HG02884 (cell line): ENCODE measurements at regions not wholly inside any gene's neighbourhood (a gene's known extent, or its start where the extent isn't known, plus 50 kb on each side); places are given as distances from the start of the nearest gene placed in this dataset.

Source experiments
- ATAC-seq: cut with Tn5 transposase; IDR thresholded peaks from one replicate; pipeline ENCODE4 v1.9.1; 2021; ENCODE audit warnings: mild to moderate bottlenecking, moderate library complexity; ENCODE audit not compliant: unreplicated experiment

DNA sequence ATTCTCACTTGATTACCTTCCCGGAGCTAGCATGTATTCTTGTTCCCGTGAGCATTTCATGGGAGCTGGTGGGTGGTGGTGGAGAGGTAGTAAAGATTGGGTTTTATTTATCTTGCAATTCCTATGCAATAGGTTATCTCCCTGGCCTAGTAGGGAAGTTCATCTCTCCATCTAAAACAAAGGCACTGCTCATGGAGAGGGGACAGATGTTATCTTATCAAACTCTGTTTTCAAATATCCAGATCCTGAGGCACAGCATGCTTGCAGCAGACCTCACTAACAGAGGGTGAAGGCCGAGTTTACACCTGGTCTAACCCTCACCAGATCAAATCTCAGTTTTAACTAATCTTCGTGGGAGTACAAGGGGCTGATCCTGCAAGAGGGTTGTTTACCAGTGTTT, 98.9 kb downstream of the CYRIA start:
- no peak for ATAC-seq

DNA sequence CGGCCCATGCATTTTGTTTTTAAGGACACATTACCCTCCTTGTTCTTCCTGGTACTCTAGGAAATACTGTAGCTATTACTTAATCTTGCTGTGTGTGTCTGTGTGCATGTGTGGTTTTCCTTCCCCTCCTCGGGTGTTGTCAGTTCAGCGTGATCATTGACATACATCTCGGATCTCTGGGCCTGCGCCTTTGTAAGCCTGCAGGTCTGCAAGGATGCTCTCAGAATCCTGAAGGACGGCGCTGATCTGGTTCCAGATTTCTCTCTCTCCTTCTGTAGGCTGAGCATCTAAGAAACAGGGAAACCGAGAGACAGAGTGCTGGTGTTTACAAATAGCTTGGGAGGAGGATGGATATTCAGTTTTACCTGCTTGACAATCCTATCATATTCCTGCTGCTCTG, 100.2 kb downstream of the CYRIA start:
- ATAC-seq, result no peak

DNA sequence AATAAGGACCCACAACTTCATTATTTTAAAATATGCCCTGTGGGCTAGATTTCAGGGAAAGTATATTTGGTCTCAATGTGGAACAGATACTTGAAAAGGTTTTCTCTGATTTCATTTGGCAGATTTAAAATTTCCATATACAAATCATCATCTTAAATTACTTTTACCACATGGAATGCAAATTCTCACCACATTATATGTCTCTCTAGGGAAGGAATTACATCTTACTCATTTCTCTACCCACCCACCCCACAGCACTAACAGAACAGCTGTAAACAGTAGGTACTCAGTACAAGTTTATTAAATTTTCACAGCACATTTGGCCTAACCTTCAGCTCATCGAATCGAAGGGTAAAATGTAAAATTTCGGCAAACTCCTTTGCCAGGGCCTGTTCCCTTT, 104.0 kb downstream of the CYRIA start:
- no peak for ATAC-seq

DNA sequence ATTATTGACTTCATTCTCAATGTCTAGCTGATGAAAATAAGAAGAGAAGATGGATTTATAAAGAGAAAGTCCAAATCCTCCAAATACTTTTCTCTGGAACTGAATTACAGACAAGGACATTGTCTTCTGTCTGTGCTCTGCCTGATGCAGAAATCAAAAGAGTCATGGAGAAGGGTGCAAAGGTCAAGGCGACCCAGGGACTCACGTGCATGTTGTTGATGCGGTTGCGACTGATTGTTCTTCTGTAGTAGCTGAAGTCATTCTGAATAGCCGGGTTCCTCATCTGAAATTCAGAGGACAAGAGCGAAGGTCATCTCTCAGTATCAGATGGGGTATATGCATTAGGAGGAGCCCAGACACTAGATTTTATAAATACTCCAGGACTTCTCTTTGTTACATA, 104.4 kb downstream of the CYRIA start:
- no peak for ATAC-seq

DNA sequence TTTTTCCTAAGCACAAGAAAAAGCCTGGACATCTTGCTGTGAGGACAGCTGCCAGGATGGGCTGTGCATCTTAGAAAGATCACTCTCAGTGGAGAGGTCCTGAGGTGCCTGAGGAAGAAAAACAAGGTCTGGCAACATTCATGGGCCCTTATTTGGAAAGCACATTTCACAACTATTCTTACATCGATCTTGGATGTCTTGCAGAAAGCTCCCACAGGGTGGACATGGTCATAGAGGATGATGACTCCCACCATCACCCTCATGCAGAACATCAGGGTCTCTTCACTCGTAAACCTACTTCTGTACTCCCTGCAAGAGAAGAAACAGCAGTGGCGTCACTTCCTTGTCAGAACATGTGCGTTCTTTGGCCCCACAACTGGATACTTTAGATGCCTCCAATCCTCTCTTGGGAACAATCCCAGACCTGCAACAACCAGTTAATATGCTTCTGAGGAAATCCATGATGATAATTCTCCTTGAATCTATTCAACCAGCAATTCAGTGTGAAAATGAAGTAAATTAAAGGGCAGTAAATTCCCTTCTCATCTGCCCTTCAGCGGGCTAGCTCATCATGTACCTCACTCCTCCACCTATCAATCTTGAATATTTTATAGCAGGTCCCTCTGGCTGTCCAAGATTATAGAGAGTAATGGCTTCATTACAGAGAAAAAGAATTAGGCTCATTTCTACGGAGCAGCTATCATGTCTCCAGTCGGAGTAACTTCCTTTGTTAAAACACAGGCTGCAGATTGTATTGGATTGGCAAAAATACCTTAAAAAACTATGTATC, 106.2 kb downstream of the CYRIA start:
- no peak for ATAC-seq

DNA sequence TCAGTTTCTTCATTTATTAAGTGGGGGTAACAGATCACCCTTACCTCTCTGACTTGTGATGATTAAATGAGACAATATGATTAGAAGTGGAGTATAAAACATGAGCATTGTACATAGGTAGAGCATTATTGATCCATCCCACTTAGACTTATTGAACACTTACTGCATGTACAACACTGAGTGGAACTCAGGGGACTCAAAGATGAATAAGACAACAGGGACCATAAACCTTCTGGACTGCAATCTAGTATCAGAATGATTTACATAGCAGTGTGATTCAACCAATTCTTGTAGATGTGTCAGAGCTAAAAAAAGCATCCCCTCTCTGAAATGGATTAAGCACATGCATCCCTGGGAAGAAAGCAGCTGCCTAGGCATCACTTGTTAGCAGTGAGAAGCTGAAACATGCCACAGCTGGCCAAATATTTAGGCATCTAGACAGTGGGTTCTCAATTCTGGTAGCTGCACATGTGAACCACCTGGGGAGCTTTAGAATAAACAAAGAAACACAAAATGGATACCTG, 111.5 kb downstream of the CYRIA start:
- ATAC-seq, result no peak

DNA sequence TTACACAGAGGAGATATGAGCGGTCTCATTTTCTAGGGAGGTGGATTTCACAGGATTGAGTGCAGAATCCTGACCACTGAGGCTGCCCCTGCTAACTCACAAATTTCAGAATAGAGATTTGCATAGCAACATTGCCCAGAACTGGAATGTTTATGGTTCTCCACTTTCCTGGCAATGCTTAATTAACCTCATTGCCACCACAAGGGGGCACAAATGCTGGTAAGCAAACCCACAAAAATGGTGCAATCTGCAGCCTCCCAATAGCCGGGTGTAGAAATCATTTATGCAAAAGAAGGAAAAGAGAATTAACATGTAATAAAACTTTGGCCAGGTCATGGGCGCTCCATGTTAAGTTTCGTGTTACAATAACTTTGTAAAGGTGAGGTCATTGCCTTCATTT, 112.4 kb downstream of the CYRIA start:
- ATAC-seq, result no peak

DNA sequence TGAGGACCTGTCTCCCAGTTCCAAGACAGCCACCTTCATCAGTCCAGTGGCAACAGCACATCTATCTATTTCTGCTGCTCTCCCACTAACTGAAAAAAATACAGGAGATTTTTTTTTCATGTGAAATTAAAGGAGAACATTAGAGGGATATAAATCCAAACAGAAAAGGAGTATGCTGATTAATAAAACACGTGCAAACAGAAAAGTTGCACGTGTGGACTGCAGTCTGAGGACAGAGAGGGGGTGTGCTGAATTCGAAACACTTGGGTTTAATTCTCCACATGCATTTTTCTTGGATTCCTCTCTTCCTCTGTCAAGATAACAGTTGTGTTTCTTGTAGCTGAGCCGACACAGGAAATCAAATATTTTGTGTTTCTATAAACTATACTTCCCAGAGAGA, 113.4 kb downstream of the CYRIA start:
- ATAC-seq, result no peak

DNA sequence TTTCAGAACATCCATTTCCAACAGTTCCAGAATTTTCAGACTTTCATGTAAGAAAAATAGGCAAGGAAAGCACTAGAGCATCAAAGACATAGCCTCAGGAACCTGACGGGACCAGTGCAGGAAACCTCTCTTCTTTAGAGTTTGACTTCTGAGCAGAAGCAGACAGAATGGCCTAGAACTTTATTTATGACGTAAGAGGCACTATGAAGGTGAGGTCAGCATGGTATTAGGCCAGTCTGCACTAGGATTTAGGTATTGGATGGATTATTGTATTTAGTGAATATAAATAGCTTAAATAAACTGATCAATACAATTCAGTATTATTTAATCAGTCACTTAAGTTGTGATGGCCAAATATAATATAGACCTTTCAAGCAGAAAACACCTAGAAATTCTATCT, 117.6 kb downstream of the CYRIA start:
- ATAC-seq, result no peak

DNA sequence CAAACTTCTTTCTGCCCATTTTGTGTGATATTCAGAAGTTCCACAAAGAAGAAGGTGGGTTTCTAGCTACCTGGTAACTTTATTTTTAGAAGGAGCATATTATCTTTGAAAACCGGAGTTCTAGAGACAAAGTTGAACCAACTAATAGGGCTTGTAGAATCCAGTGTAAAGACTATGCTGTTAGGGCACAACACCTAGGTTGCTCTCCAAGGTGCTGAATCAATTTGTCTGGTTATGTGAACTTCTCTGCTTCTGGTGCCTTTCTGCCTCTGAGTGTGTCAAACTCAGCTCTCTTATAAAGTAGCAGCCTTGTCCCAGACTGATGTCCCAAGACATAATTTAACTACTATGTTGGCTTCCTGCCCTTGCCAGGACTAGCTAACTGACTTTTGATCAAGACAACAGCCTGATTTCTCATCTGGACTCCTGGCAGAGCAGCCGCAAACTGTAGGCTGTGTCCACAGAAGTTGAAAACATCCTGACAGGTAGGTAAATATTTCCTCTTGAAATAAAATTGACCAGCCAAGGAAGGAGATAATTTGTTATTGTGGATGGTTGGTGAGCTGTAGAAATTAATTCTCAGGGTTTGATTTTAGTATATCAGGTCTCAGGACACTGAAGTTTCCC, 119.4 kb downstream of the CYRIA start:
- ATAC-seq, result no peak

DNA sequence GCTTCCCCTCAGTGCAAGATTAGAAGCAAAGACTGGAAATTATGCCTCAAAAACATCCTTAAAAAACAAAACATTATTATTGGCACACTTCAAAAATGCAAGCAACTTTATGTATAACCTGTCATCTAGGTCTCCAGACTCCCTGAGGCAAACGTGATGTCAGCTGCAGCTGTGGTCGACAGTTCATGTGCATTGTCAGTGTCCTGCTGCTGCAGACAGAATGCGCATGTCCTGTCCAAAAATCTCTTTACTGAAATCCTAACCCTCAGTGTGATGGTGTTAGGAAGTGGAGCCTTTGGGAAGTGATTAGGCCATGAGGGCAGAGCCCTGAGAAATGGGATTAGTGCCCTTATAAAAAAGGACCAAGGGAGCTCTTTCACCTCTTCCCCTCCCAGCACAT, 126.9 kb downstream of the CYRIA start:
- ATAC-seq, result no peak

DNA sequence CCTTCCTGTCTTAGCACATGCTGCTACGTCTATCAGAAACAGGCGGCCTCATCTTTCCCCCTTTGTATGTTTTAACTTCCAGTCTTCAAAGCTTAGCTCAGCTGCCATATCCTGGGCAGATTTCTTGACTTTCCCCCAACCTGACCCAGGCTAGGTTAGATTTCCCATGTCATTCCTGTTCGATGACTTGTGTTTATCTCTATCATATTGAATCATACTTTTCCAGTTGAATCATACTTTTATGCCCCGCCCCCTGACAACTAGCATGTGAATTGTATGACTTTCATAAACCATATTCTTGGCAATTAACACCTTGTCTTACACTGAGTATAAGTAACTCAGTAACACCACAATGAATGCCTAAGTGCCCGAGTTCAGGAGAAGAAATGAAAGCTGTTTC, 128.3 kb downstream of the CYRIA start:
- ATAC-seq, result no peak

DNA sequence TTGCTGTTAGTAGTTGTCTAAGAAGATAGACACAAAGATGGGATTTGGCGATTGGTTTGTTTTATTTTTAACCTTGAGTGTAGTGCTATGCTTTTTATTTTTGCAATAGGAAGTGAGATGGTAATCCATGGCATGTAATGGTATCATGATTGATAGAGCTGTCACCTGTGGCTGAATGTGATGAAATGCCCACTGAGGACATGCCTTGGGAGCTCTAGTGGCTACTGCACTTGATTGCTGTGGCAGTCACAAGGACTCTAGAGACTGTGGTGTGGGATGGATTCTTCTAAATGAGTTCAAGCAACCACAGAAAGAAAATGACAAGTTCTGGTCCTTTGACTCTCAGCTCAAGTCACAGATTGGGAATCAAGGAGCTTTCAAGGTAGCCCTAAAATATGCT, 139.4 kb downstream of the CYRIA start:
- ATAC-seq, result no peak

DNA sequence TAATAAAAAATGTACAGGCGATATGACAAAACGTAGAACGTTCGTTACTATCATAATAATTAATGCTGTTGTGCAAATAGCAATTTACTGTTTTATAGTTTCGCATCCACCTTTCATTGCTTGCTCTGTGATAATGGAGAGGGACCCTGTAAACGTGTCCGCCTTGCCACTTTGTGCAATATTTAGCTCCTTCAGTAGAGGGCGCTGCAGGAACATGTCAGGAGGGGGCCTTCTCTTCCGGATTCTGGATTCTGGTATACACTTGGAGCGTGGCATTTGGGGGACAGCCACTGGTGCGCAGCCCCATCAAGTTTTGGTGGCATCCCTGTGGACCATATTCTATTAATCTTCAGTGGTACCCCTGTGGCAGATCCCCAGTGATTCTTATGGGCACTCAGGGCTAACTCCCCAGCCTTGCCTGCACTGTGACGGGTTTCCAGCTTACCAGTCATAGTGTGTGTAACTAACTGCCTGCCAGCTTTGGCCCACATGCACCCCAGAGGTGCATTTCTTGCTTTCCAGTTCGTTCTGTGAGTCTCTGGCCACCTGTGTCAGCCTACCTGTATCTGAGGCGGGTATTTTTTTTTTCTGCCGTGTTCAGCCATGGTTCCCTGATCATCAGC, 140.3 kb downstream of the CYRIA start:
- ATAC-seq, result no peak

DNA sequence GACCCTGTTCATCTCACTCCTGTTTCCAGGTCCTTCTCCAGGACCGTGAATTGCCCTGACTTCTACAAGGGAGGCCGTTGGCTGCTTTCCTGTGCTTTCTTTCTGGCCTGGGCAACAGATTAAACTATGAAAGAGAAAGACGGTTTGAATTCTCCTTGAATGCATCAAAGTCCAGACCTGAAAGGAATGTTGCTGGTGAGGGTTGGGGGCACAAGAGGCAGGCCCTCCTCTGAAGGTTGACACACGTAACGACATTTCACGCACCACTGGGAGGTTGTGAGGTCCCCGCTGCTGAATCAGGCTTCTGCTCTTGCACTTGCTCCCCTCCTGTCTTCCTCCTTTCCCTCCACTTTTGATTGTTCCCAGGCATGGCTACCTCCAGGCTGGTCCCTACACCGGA, 141.9 kb downstream of the CYRIA start:
- ATAC-seq, result no peak

DNA sequence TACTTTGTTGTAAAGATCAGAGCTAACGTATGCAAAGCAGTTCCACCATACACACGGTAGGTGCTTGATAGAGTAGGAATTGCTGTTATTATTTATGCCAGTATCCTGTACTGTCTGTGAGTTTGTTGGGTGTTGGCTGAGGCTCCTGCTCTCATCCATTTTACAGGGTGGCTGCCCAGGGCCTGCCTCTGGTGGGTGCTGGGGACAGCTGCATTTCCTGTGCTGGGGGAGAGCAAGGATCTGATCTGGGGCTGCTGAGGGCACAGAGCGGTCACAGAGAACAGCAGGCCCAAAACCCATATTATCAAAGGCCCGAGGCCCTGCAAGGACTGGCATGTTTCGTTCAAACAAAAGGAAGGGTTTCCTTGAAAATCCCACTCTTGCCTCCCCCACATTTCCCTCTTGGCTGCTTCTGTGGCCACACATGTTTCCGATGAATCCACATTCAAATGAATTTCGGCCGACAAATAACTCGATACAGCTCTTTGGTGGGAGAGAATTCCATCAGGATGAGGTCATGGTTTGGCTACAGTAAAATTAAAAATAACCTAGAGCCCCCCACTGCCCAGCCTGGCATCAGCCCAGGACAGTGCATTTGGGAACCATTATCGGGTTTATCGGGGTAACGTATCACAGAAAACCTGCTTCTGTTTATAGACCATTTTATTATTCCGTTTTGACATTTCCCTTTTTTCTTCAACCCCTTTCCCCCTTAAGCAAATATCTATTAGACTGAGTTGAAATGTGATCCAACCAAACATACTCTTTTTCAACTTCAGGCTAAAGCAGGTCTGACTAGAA, 143.4 kb downstream of the CYRIA start:
- ATAC-seq, result no peak

DNA sequence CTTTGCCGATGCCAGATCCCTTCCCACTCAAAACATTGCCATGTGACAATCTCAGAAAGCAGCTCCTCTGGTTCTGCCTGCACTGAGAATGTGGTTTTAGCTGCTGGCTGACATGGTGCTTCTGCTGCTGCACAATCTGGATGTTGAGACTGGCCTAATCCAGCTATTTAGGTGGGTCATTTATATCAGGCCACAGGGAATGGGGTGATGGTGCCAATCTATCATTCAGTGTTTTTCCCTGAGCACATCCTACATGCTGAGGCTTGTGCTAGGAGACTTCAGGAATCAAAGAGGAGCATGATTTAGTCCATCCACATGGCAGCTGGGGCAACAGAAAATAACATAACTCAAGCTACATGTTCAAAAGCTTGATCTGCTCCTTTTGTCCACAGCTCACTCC, 144.7 kb downstream of the CYRIA start:
- no peak for ATAC-seq

DNA sequence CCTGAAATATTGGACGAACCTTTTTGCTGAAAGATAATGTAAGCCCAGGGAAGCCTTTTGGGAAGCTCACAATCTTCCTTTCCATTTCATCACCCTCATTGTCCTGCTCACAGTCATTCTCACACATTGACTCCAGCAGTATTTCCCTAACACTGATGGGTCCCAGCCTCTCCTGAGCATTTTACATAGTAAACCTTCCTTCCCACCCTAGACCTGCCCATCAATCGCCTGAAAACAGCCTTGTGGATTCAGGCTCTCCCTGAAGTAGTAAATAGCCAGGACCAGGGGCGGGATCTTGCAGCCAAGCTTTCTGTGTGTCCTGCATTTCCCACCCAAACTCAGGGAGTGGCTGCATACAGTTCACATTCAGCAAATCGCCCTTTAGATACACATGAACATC, 149.9 kb downstream of the CYRIA start:
- no peak for ATAC-seq

DNA sequence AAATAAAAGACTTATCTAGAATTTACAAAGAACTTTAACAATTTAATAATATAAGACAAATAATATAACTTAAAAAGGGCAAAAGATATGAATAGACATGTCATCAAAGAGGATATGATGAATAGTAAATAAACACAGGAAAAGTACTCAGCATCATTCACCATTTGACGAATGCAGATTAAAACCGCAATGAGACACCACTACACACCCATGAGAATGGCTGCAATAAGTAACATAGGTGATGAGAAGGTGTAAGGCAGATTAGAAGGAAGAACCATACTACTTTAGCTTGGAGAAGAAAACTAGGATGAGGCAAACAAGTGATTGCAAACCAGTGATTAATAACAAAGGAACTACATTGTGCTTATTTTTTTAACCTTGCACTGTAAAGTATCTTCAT, 152.0 kb downstream of the CYRIA start:
- no peak for ATAC-seq

DNA sequence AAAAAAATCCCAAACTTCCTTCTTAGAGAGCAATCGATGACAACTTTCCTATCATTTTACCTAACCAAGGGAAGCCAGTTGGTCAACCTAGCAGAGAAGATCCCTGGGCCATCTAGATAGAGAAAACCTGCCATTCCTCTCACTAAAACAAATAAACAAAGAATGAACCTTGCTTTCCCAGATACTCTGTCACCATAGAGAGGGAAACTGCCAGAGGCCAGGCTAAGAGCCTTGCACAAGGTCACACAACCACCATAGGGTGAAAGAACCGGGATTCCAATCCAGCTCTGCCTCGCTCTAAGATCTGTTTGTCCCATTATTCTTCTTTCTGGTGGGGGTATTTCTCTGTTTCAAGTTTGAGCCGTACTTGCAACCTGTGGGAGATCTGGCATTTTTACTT, 154.6 kb downstream of the CYRIA start:
- ATAC-seq, result no peak

DNA sequence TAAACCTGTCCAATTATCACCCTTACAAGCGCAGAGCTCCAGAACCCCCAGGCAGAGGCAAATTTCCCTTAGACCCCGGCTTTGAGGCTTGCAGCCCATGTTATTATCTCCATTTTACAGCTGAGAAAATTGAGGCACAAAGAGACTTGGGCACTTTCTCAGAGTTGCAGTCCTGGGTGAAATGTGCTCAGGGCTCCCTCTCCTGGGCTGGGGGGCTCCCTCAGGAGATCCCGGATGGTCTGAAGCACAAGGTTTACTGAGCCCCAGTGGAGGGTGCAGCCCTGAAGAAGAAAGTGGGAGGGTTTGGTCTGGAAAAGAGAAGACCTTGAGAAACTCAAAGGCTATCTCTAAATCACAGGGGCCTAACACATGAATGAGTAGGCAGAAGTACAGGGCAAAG, 156.6 kb downstream of the CYRIA start:
- ATAC-seq, result no peak
